B cell (primary cell): ENCODE measurements at regions not wholly inside any gene's neighbourhood (a gene's known extent, or its start where the extent isn't known, plus 50 kb on each side); places are given as distances from the start of the nearest gene placed in this dataset.

Experiments used
- ATAC-seq: fragments of 200-7000 bp; cut with Tn5 transposase; one replicate; pipeline ENCODE4 v1.10.0; 2021; ENCODE audit warnings: low read depth, mild to moderate bottlenecking, moderate number of reproducible peaks, moderate library complexity
- CTCF ChIA-PET: fragments of 350-600 bp; sonication (Branson Sonifier 250); formaldehyde crosslinking; loops from one replicate; lab custom pipeline; 2021; ENCODE audit warnings: antibody characterized with exemption, inconsistent platforms; lab: Charles Lee
- POLR2A ChIA-PET: fragments of 350-600 bp; sonication (Branson Sonifier 250); formaldehyde crosslinking; loops from one replicate; lab custom pipeline; 2021; ENCODE audit warnings: antibody characterized with exemption; lab: Charles Lee
- DNase-seq: peaks from one replicate; pipeline ENCODE4 v3.0.0; 2013
- H2AFZ ChIP-seq: 2 replicates; pipeline ENCODE4 v1.6.1; 2012; ENCODE audit warnings: mild to moderate bottlenecking, low read depth, low read length; ENCODE audit not compliant: insufficient read depth, poor library complexity, severe bottlenecking
- H3K27ac ChIP-seq, 2 donors: 1 replicate in 1 of 2; 2 replicates in 1 of 2; pipeline ENCODE4 v1.5.1; 2012 to 2013; ENCODE audit warnings: low read length in 2 of 2, mild to moderate bottlenecking in 2 of 2, moderate library complexity in 1 of 2
- H3K27me3 ChIP-seq, 4 experiments: fragments of 200-600 bp in 1 of 4; sonication (generic) in 1 of 4; replicated peaks in 1 of 4; 1 replicate in 2 of 4; 2 replicates in 2 of 4; pipeline versions ENCODE4 v1.6.1 to v1.7.0; 2013 to 2016; ENCODE audit warnings: low read length in 3 of 4, mild to moderate bottlenecking in 2 of 4, mixed read lengths in 1 of 4, moderate library complexity in 1 of 4; ENCODE audit not compliant: insufficient read depth in 4 of 4, control insufficient read depth in 3 of 4; ENCODE audit errors: control extremely low read depth in 1 of 4
- H3K36me3 ChIP-seq, 2 experiments: replicated peaks in 1 of 2; 1 replicate in 1 of 2; 2 replicates in 1 of 2; pipeline versions ENCODE4 v1.6.1 to v1.7.1; 2013; ENCODE audit warnings: low read length in 1 of 2; ENCODE audit not compliant: insufficient read depth in 2 of 2, control insufficient read depth in 1 of 2; ENCODE audit errors: control extremely low read depth in 1 of 2, extremely low read depth in 1 of 2
- H3K4me1 ChIP-seq, 2 donors: fragments of 200-600 bp in 1 of 2; sonication (generic) in 1 of 2; 1 replicate in 1 of 2; 2 replicates in 1 of 2; pipeline versions ENCODE4 v1.5.1 to v1.6.1; 2013 to 2017; ENCODE audit warnings: low read length in 2 of 2; ENCODE audit not compliant: control insufficient read depth in 2 of 2, insufficient read depth in 2 of 2
- H3K4me2 ChIP-seq: replicated peaks from 2 replicates; pipeline ENCODE3; 2012; ENCODE audit warnings: mild to moderate bottlenecking, low read depth, low read length; ENCODE audit not compliant: poor library complexity, severe bottlenecking
- H3K4me3 ChIP-seq, 5 experiments: fragments of 200-600 bp in 1 of 5; sonication (generic) in 1 of 5; 1 replicate in 3 of 5; 2 replicates in 2 of 5; pipeline versions ENCODE4 v1.5.1 to v1.7.0; 2011 to 2016; ENCODE audit warnings: low read length in 4 of 5, mild to moderate bottlenecking in 4 of 5, low read depth in 2 of 5, control low read depth in 1 of 5, moderate library complexity in 1 of 5; ENCODE audit not compliant: insufficient read depth in 1 of 5; ENCODE audit errors: control extremely low read depth in 1 of 5, extremely low read depth in 1 of 5
- H3K79me2 ChIP-seq: fragments of 200-600 bp; sonication (generic); one replicate; pipeline ENCODE4 v1.6.0; 2016; ENCODE audit warnings: low read length; ENCODE audit not compliant: control insufficient read depth, insufficient read depth
- H3K9ac ChIP-seq: fragments of 200-600 bp; sonication (generic); 2 replicates; pipeline ENCODE4 v1.6.1; 2017; ENCODE audit warnings: mild to moderate bottlenecking, low read length, moderate library complexity
- H3K9me3 ChIP-seq, 3 donors: one replicate each; pipeline versions ENCODE4 v1.6.1 to v1.7.1; 2013; ENCODE audit warnings: low read length in 2 of 3; ENCODE audit not compliant: control insufficient read depth in 2 of 3, insufficient read depth in 1 of 3; ENCODE audit errors: control extremely low read depth in 1 of 3
- H4K20me1 ChIP-seq: 2 replicates; pipeline ENCODE4 v1.6.0; 2012; ENCODE audit warnings: mild to moderate bottlenecking, low read length; ENCODE audit not compliant: insufficient read depth, control insufficient read depth, poor library complexity, severe bottlenecking
- H3K27ac Mint-ChIP-seq: one replicate; pipeline ENCODE4 v1.8.0; 2021; ENCODE audit warnings: mixed read lengths
- H3K27me3 Mint-ChIP-seq: one replicate; pipeline ENCODE4 v1.8.0; 2021; ENCODE audit warnings: mixed read lengths
- H3K4me1 Mint-ChIP-seq: one replicate; pipeline ENCODE4 v1.8.0; 2021; ENCODE audit warnings: mixed read lengths
- H3K4me3 Mint-ChIP-seq: one replicate; pipeline ENCODE4 v1.8.0; 2021; ENCODE audit warnings: mixed read lengths
- H3K9me3 Mint-ChIP-seq: one replicate; pipeline ENCODE4 v1.8.0; 2022; ENCODE audit warnings: mixed read lengths; ENCODE audit not compliant: insufficient read depth
- CTCF ChIP-seq: fragments of 200-600 bp; IDR thresholded peaks from one replicate; pipeline ENCODE4 v1.8.0; 2022; ENCODE audit warnings: antibody characterized with exemption, mild to moderate bottlenecking
- EZH2 ChIP-seq: IDR thresholded peaks from 2 replicates; pipeline ENCODE4 v1.6.1; 2012; ENCODE audit warnings: borderline replicate concordance, low read depth, mild to moderate bottlenecking, moderate library complexity, low read length; ENCODE audit not compliant: insufficient read depth, poor library complexity, severe bottlenecking
- WGBS: methylation state at CpG from one replicate; pipeline ENCODE4 v1.1.5; 2013; ENCODE audit warnings: missing lambda C conversion rate; ENCODE audit not compliant: insufficient coverage; 5-methylcytosine and 5-hydroxymethylcytosine counted together
- intact Hi-C: fragments of 100-400 bp; cut with micrococcal nuclease; formaldehyde crosslinking; loops from one replicate; pipeline ENCODE4 v1.10.0; 2022

GRCh38 chr6:92849636-92850035 lies 569.7 kb downstream of the EPHA7 start:
- no CpG with 5 or more reads among the region's 3 CpGs for WGBS
- ATAC-seq, result no peak
- Mint-ChIP-seq H3K4me3 (no peak overlapping the region), H3K4me1 (no peaks in the 10 kb centered on the region), H3K27me3 (no peaks in the 10 kb centered on the region), H3K27ac (no peak overlapping the region), H3K9me3 (peaks cover 3% of the 10 kb centered on the region)
- H3K27me3 ChIP-seq, result no peaks in the 10 kb centered on the region
- H3K4me1 ChIP-seq, result no peaks in the 10 kb centered on the region
- no peaks in the 10 kb centered on the region for H4K20me1 ChIP-seq
- no peak for TF ChIP-seq CTCF
- no peak overlapping the region for H3K4me2 ChIP-seq
- H3K9ac ChIP-seq, result no peak overlapping the region
- H3K36me3 ChIP-seq, result no peaks in the 10 kb centered on the region
- no peak for DNase-seq
- intact Hi-C loops, result no loop called here
- H2AFZ ChIP-seq, result no peak overlapping the region
- ChIA-PET CTCF (interaction anchor here (0.6 kb wide), 1 partner anchor 94 kb away, joined by 3 read pairs; no protein-coding TSS in a partner anchor), POLR2A (no interaction called here)
- H3K27ac ChIP-seq, result no peak overlapping the region
- no peaks in the 10 kb centered on the region for H3K9me3 ChIP-seq
- H3K4me3 ChIP-seq, result no peak overlapping the region
- no peaks in the 10 kb centered on the region for H3K79me2 ChIP-seq

GRCh38 chr6:92848901-92849300 lies 570.5 kb downstream of the EPHA7 start:
- ATAC-seq, result no peak
- no peak for TF ChIP-seq EZH2
- no peak for TF ChIP-seq CTCF
- POLR2A ChIA-PET, result no interaction called here
- Histone ChIP-seq H3K9ac (no peak overlapping the region), H3K4me2 (no peak overlapping the region), H3K4me3 (no peak overlapping the region), H3K4me1 (no peaks in the 10 kb centered on the region), H3K9me3 (no peaks in the 10 kb centered on the region), H2AFZ (no peak overlapping the region), H3K79me2 (no peaks in the 10 kb centered on the region), H4K20me1 (no peaks in the 10 kb centered on the region), H3K27me3 (no peaks in the 10 kb centered on the region), H3K27ac (no peak overlapping the region), H3K36me3 (no peaks in the 10 kb centered on the region)
- intact Hi-C loops, result no loop called here
- Mint-ChIP-seq H3K4me3 (no peak overlapping the region), H3K4me1 (no peaks in the 10 kb centered on the region), H3K27ac (no peak overlapping the region), H3K27me3 (no peaks in the 10 kb centered on the region), H3K9me3 (peaks cover 3% of the 10 kb centered on the region)
- no peak for DNase-seq
- CTCF ChIA-PET, result interaction anchor here (0.6 kb wide), 1 partner anchor 93 kb away, joined by 3 read pairs; no protein-coding TSS in a partner anchor
